ENCODE measurements at regions not wholly inside any gene's neighbourhood (a gene's known extent, or its start where the extent isn't known, plus 50 kb on each side); places are given as distances from the start of the nearest gene placed in this dataset.
A peak's percentile ranks its signal among the peaks of the same experiment; 100 is the strongest.

- DNase-seq (ENCODE audit: low read depth): no peak
Observed at GRCh38 chr3:82942041-82942440, 1180.6 kb upstream of the GBE1 start.

GRCh38 chr3:82940124-82940523 lies 1178.7 kb upstream of the GBE1 start:
- no peak for TF ChIP-seq CTCF (IDR thresholded peaks at IDR 0.05; ENCODE audit: low read depth, low read length, missing control alignments)
- in situ Hi-C loops (cut with HindIII; ENCODE audit: low sequenced_read_pairs): no loop called here
- no peak overlapping the region for H3K4me3 ChIP-seq (ENCODE audit: low read depth, low read length)
- no peak for DNase-seq (ENCODE audit: low read depth)

More at GRCh38 chr3:82942041-82942440, 1180.6 kb upstream of the GBE1 start:
- in situ Hi-C loops (cut with HindIII; ENCODE audit: low sequenced_read_pairs): no loop called here
- TF ChIP-seq CTCF (IDR thresholded peaks at IDR 0.05; ENCODE audit: low read depth, low read length, missing control alignments): no peak
- no peak overlapping the region for H3K4me3 ChIP-seq (ENCODE audit: low read depth, low read length)

GRCh38 chr3:82939491-82940097 lies 1178.1 kb upstream of the GBE1 start:
- in situ Hi-C loops (cut with HindIII; ENCODE audit: low sequenced_read_pairs): no loop called here

GRCh38 chr3:82938821-82939328 lies 1177.4 kb upstream of the GBE1 start:
- H3K4me3 ChIP-seq (ENCODE audit: low read depth, low read length): no peak overlapping the region
- in situ Hi-C loops (cut with HindIII; ENCODE audit: low sequenced_read_pairs): no loop called here
- no peak for DNase-seq (ENCODE audit: low read depth)

More at GRCh38 chr3:82939491-82940097, 1178.1 kb upstream of the GBE1 start:
- H3K4me3 ChIP-seq (ENCODE audit: low read depth, low read length): no peak overlapping the region
- DNase-seq (ENCODE audit: low read depth): no peak
- no peak for TF ChIP-seq CTCF (IDR thresholded peaks at IDR 0.05; ENCODE audit: low read depth, low read length, missing control alignments)

GRCh38 chr3:82927309-82928253 lies 1166.1 kb upstream of the GBE1 start:
- H3K4me3 ChIP-seq (ENCODE audit: low read depth, low read length): no peak overlapping the region
- no peak for TF ChIP-seq CTCF (IDR thresholded peaks at IDR 0.05; ENCODE audit: low read depth, low read length, missing control alignments)
- DNase-seq (ENCODE audit: low read depth): peak; percentile 1
- in situ Hi-C loops (cut with HindIII; ENCODE audit: low sequenced_read_pairs): no loop called here

More at GRCh38 chr3:82938821-82939328, 1177.4 kb upstream of the GBE1 start:
- TF ChIP-seq CTCF (IDR thresholded peaks at IDR 0.05; ENCODE audit: low read depth, low read length, missing control alignments): no peak

- in situ Hi-C loops (cut with HindIII; ENCODE audit: low sequenced_read_pairs): loop anchor here (10.0 kb wide), 1 partner anchor 64 kb away; no protein-coding TSS in a partner anchor
- no peak overlapping the region for H3K4me3 ChIP-seq (ENCODE audit: low read depth, low read length)
- no peak for DNase-seq (ENCODE audit: low read depth)
- TF ChIP-seq CTCF (IDR thresholded peaks at IDR 0.05; ENCODE audit: low read depth, low read length, missing control alignments): no peak
Observed at GRCh38 chr3:82891028-82891427, 1129.6 kb upstream of the GBE1 start.
